ENCODE measurements at regions not wholly inside any gene's neighbourhood (a gene's known extent, or its start where the extent isn't known, plus 50 kb on each side); places are given as distances from the start of the nearest gene placed in this dataset.

DNA sequence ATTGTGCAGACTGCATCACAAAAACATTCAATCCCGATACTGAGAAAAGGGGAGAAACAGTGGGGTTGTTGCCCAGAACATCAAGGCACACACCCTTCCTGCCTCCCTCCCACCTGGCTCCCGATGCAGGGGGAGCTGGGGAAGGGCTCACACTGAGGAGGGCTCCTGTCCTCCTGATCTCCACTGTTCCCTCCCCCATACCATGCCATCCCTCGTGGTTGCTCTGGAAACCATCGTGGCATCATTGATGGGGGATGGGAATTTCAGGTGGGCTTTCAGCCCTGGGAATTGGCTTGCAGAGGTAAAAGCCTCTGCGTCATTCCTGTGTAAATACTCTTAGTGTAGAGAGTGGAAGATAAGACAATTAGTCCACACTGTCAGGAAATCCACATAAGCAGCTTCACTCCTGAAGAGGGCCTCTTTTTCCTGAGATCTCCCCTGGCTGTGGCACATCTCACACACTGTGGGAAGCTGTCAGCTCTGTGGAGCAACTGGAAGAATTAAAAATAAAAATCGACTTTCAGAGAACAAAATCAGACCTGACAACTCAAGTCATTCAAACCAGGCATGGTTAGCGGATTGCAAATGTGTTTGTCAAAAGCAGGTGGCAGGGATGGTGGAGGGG lies 176.0 kb downstream of the CHST1 start:
- TF ChIP-seq POLR2A (IDR thresholded peaks at IDR 0.05; ENCODE audit: low read depth, low read length) = no peak
- no peak for TF ChIP-seq POLR2AphosphoS5 (IDR thresholded peaks at IDR 0.05; ENCODE audit: low read depth, low read length)
- no peak for TF ChIP-seq TAF1 (IDR thresholded peaks at IDR 0.05; ENCODE audit: low read depth, low read length)
- TF ChIP-seq PAX5 (IDR thresholded peaks at IDR 0.05; ENCODE audit: insufficient read depth, low read length, severe bottlenecking) = no peak
- TF ChIP-seq SPI1 (IDR thresholded peaks at IDR 0.05; ENCODE audit: low read depth, low read length) = no peak
